CD4-positive, alpha-beta T cell (primary cell): ENCODE measurements at regions not wholly inside any gene's neighbourhood (a gene's known extent, or its start where the extent isn't known, plus 50 kb on each side); places are given as distances from the start of the nearest gene placed in this dataset.
A peak's percentile ranks its signal among the peaks of the same experiment; 100 is the strongest.

Source experiments
- ATAC-seq: fragments of 200-7000 bp; cut with Tn5 transposase; one replicate; pipeline ENCODE4 v1.10.0; 2022; ENCODE audit warnings: mild to moderate bottlenecking; ENCODE audit not compliant: poor library complexity
- CTCF ChIA-PET: fragments of 350-600 bp; sonication (Branson Sonifier 250); formaldehyde crosslinking; loops from one replicate; lab custom pipeline; 2021; ENCODE audit warnings: antibody characterized with exemption, inconsistent platforms; lab: Charles Lee
- POLR2A ChIA-PET: fragments of 350-600 bp; sonication (Branson Sonifier 250); formaldehyde crosslinking; loops from one replicate; lab custom pipeline; 2021; ENCODE audit warnings: antibody characterized with exemption, inconsistent platforms; lab: Charles Lee
- DNase-seq, 14 experiments: peaks; one replicate each; pipeline ENCODE4 v3.0.0-alpha.2; 2013 to 2020; ENCODE audit warnings: mixed read lengths in 2 of 14
- H3K27ac ChIP-seq, 2 donors: one replicate each; pipeline versions ENCODE4 v1.5.1 to v1.7.0; 2013; ENCODE audit warnings: low read length in 2 of 2, low read depth in 1 of 2, mild to moderate bottlenecking in 1 of 2
- H3K27me3 ChIP-seq, 2 experiments: 1 replicate in 1 of 2; 2 replicates in 1 of 2; pipeline versions ENCODE4 v1.6.1 to v1.7.0; 2013; ENCODE audit warnings: low read length in 2 of 2, control low read depth in 1 of 2, mild to moderate bottlenecking in 1 of 2, moderate library complexity in 1 of 2; ENCODE audit not compliant: insufficient read depth in 2 of 2, control insufficient read depth in 1 of 2
- H3K36me3 ChIP-seq: one replicate; pipeline ENCODE4 v1.6.1; 2013; ENCODE audit warnings: low read length, control low read depth; ENCODE audit not compliant: insufficient read depth
- H3K4me1 ChIP-seq: one replicate; pipeline ENCODE4 v1.6.1; 2013; ENCODE audit warnings: low read length, control low read depth; ENCODE audit not compliant: insufficient read depth
- H3K4me3 ChIP-seq: one replicate; pipeline ENCODE4 v1.5.1; 2013; ENCODE audit warnings: mild to moderate bottlenecking, low read length, moderate library complexity
- H3K9me3 ChIP-seq, 2 experiments: 1 replicate in 1 of 2; 2 replicates in 1 of 2; pipeline versions ENCODE4 v1.6.1 to v1.7.0; 2013; ENCODE audit warnings: low read length in 2 of 2, mild to moderate bottlenecking in 2 of 2, control low read depth in 1 of 2, moderate library complexity in 1 of 2; ENCODE audit not compliant: control insufficient read depth in 1 of 2, insufficient read depth in 1 of 2
- H3K27ac Mint-ChIP-seq: one replicate; pipeline ENCODE4 v1.8.0; 2020; ENCODE audit warnings: mixed read lengths
- H3K27me3 Mint-ChIP-seq: one replicate; pipeline ENCODE4 v1.8.0; 2021; ENCODE audit warnings: mixed read lengths
- H3K36me3 Mint-ChIP-seq: one replicate; pipeline ENCODE4 v1.8.0; 2021; ENCODE audit warnings: low read depth, mixed read lengths
- H3K4me1 Mint-ChIP-seq: one replicate; pipeline ENCODE4 v1.8.0; 2021; ENCODE audit warnings: low read depth, mixed read lengths
- H3K4me3 Mint-ChIP-seq: one replicate; pipeline ENCODE4 v1.8.0; 2020; ENCODE audit warnings: mild to moderate bottlenecking, mixed read lengths
- H3K9me3 Mint-ChIP-seq: one replicate; pipeline ENCODE4 v1.8.0; 2020; ENCODE audit warnings: mixed read lengths
- CTCF ChIP-seq: fragments of 200-600 bp; IDR thresholded peaks from one replicate; pipeline ENCODE4 v1.8.0; 2022; ENCODE audit warnings: antibody characterized with exemption, mild to moderate bottlenecking
- intact Hi-C, 2 experiments: fragments of 100-400 bp; cut with DNase I in 1 of 2; cut with micrococcal nuclease in 1 of 2; formaldehyde crosslinking; loops; one replicate each; pipeline versions ENCODE4 v1.15.1 to v1.9.0; 2023 to 2025; cut with DNase I, micrococcal nuclease

- DNase-seq = no peak
- H3K27ac ChIP-seq = no peak overlapping the region
- H3K4me3 ChIP-seq = no peak overlapping the region
- no peaks in the 10 kb centered on the region for H3K36me3 ChIP-seq
- H3K4me3 Mint-ChIP-seq = no peak overlapping the region
- no peaks in the 10 kb centered on the region for H3K9me3 Mint-ChIP-seq
- H3K9me3 ChIP-seq = no peaks in the 10 kb centered on the region
- no peaks in the 10 kb centered on the region for H3K27me3 Mint-ChIP-seq
- H3K4me1 Mint-ChIP-seq = peaks cover 25% of the 10 kb centered on the region
- H3K27me3 ChIP-seq = no peaks in the 10 kb centered on the region
- no peak for ATAC-seq
- no peak for TF ChIP-seq CTCF
- H3K4me1 ChIP-seq = peaks cover 11% of the 10 kb centered on the region
- H3K36me3 Mint-ChIP-seq = peaks cover 1% of the 10 kb centered on the region
- ChIA-PET CTCF (no interaction called here), POLR2A (interaction anchor here (1.0 kb wide), 1 partner anchor 11 kb away, joined by 3 read pairs; no protein-coding TSS in a partner anchor)
- intact Hi-C loops = loop anchor here in 1 of 2 experiments (2.0 to 5.0 kb wide), 2 partner anchors 946 to 1105 kb away; no protein-coding TSS in a partner anchor
- no peak overlapping the region for H3K27ac Mint-ChIP-seq
Observed at GRCh38 chr13:33537026-33537425, 251.5 kb upstream of the STARD13 start.

GRCh38 chr13:33537676-33538075 is 252.1 kb upstream of the STARD13 start:
- H3K4me3 ChIP-seq = no peak overlapping the region
- DNase-seq (no peak), ATAC-seq (no peak)
- Mint-ChIP-seq H3K27me3 (no peaks in the 10 kb centered on the region), H3K9me3 (no peaks in the 10 kb centered on the region), H3K4me3 (no peak overlapping the region), H3K4me1 (peaks cover 32% of the 10 kb centered on the region), H3K27ac (peak overlapping the region; percentile 44), H3K36me3 (peaks cover 6% of the 10 kb centered on the region)
- H3K27ac ChIP-seq = no peak overlapping the region
- H3K9me3 ChIP-seq = no peaks in the 10 kb centered on the region
- no peaks in the 10 kb centered on the region for H3K27me3 ChIP-seq
- H3K4me1 ChIP-seq = peaks cover 11% of the 10 kb centered on the region
- H3K36me3 ChIP-seq = no peaks in the 10 kb centered on the region
- TF ChIP-seq CTCF = no peak
- intact Hi-C loops = loop anchor here in 1 of 2 experiments (2.0 to 5.0 kb wide), 2 partner anchors 947 to 1105 kb away; no protein-coding TSS in a partner anchor
- POLR2A ChIA-PET = interaction anchor here (1.0 kb wide), 1 partner anchor 11 kb away, joined by 3 read pairs; no protein-coding TSS in a partner anchor
- CTCF ChIA-PET = interaction anchor here (1.3 kb wide), 1 partner anchor 952 kb away, joined by 4 read pairs; the partner anchor contains the start of gene PDS5B

DNA sequence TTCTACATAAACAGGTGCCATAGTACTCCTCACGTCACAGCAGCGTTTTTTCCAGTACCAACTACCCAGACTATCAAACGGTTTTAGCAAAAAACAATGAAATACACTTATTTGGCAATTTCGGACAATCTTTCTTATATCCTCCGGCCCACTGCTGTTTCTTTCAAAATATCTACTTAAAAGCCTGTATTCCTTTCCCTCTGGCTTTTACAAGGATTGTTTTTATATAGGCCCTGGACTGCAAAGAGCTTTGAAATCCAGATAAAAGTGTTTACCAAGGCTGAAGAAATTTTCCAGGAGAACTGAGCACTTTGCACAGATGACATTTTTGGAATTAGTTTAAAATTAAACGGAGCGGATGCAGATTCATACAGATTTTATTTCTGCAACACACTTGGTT is 255.9 kb upstream of the STARD13 start:
- Mint-ChIP-seq H3K27me3 (no peaks in the 10 kb centered on the region), H3K9me3 (no peaks in the 10 kb centered on the region), H3K36me3 (peaks cover 11% of the 10 kb centered on the region), H3K4me1 (peaks cover 56% of the 10 kb centered on the region), H3K4me3 (peak overlapping the region; percentile 99), H3K27ac (peak overlapping the region; percentile 98)
- intact Hi-C loops = loop anchor here (5.0 to 10.0 kb wide), 4 partner anchors 276 to 1403 kb away; partner anchors contain the start of genes BRCA2 (in 2 of the 2), ZAR1L (in 2 of the 2), N4BP2L2 (in 1 of the 2) and NBEA (in 1 of the 2)
- POLR2A ChIA-PET = interaction anchor here (1.1 kb wide), 1 partner anchor 1003 kb away, joined by 3 read pairs; the partner anchor contains the start of gene N4BP2L2
- H3K36me3 ChIP-seq = no peaks in the 10 kb centered on the region
- H3K4me1 ChIP-seq = peaks cover 31% of the 10 kb centered on the region
- CTCF ChIA-PET = no interaction called here
- no peak for ATAC-seq
- peak overlapping the region; percentile 97 to 98 for H3K27ac ChIP-seq
- peak overlapping the region; percentile 69 for H3K4me3 ChIP-seq
- no peaks in the 10 kb centered on the region for H3K27me3 ChIP-seq
- DNase-seq = peak in 2 of 14 experiments; percentile 13 to 25
- TF ChIP-seq CTCF = no peak
- H3K9me3 ChIP-seq = no peaks in the 10 kb centered on the region
